CD14-positive monocyte (primary cell): ENCODE measurements at regions not wholly inside any gene's neighbourhood (a gene's known extent, or its start where the extent isn't known, plus 50 kb on each side); places are given as distances from the start of the nearest gene placed in this dataset.

Experiments
- DNase-seq, 3 donors: peaks; one replicate each; pipeline ENCODE4 v3.0.0-alpha.2; 2011 to 2022
- H2AFZ ChIP-seq: 2 replicates; pipeline ENCODE4 v1.6.0; 2012; ENCODE audit warnings: mild to moderate bottlenecking, low read depth, low read length, inconsistent platforms; ENCODE audit not compliant: insufficient read depth, poor library complexity, severe bottlenecking
- H3K27ac ChIP-seq, 2 donors: 1 replicate in 1 of 2; 2 replicates in 1 of 2; pipeline ENCODE4 v1.5.1; 2012 to 2013; ENCODE audit warnings: low read length in 2 of 2, control low read depth in 1 of 2, inconsistent platforms in 1 of 2, low read depth in 1 of 2, mild to moderate bottlenecking in 1 of 2
- H3K27me3 ChIP-seq, 2 donors: one replicate each; pipeline versions ENCODE4 v1.6.0 to v1.6.1; 2011 to 2013; ENCODE audit warnings: low read length in 2 of 2; ENCODE audit not compliant: control insufficient read depth in 2 of 2, insufficient read depth in 2 of 2
- H3K36me3 ChIP-seq, 2 donors: replicated peaks in 1 of 2; 1 replicate in 1 of 2; 2 replicates in 1 of 2; pipeline versions ENCODE4 v1.5.1 to v1.6.1; 2012 to 2013; ENCODE audit warnings: low read length in 2 of 2, control low read depth in 1 of 2, inconsistent platforms in 1 of 2, mild to moderate bottlenecking in 1 of 2; ENCODE audit not compliant: insufficient read depth in 2 of 2, control insufficient read depth in 1 of 2
- H3K4me1 ChIP-seq, 2 donors: 1 replicate in 1 of 2; 2 replicates in 1 of 2; pipeline versions ENCODE4 v1.5.1 to v1.6.1; 2012 to 2013; ENCODE audit warnings: low read length in 2 of 2, control low read depth in 1 of 2, inconsistent platforms in 1 of 2, mild to moderate bottlenecking in 1 of 2, moderate library complexity in 1 of 2; ENCODE audit not compliant: insufficient read depth in 2 of 2, control insufficient read depth in 1 of 2
- H3K4me2 ChIP-seq: replicated peaks from 2 replicates; pipeline ENCODE3; 2012; ENCODE audit warnings: low read length, moderate library complexity, mild to moderate bottlenecking; ENCODE audit not compliant: poor library complexity, severe bottlenecking; ENCODE audit errors: extremely low read depth
- H3K4me3 ChIP-seq, 3 experiments: fragments of 200-600 bp in 1 of 3; sonication (generic) in 1 of 3; replicated peaks in 1 of 3; 1 replicate in 2 of 3; 2 replicates in 1 of 3; pipeline ENCODE4 v1.5.1; 2011 to 2013; ENCODE audit warnings: low read length in 3 of 3, mild to moderate bottlenecking in 3 of 3, control low read depth in 2 of 3, low read depth in 2 of 3, inconsistent platforms in 1 of 3, moderate library complexity in 1 of 3
- H3K79me2 ChIP-seq: 2 replicates; pipeline ENCODE4 v1.6.0; 2012; ENCODE audit warnings: mild to moderate bottlenecking, control low read depth, inconsistent platforms, low read length, moderate library complexity; ENCODE audit not compliant: insufficient read depth
- H3K9ac ChIP-seq: 2 replicates; pipeline ENCODE4 v1.6.0; 2017; ENCODE audit warnings: low read length, mild to moderate bottlenecking; ENCODE audit not compliant: insufficient read depth, poor library complexity, severe bottlenecking
- H3K9me3 ChIP-seq, 2 donors: replicated peaks in 1 of 2; 1 replicate in 1 of 2; 2 replicates in 1 of 2; pipeline versions ENCODE4 v1.5.1 to v1.6.1; 2012 to 2013; ENCODE audit warnings: low read length in 2 of 2, control low read depth in 1 of 2; ENCODE audit not compliant: control insufficient read depth in 1 of 2, insufficient read depth in 1 of 2
- H4K20me1 ChIP-seq: 2 replicates; pipeline ENCODE4 v1.6.0; 2012; ENCODE audit warnings: mild to moderate bottlenecking, low read length, control low read depth, moderate library complexity; ENCODE audit not compliant: insufficient read depth
- H3K27ac Mint-ChIP-seq, 7 donors: one replicate each; pipeline ENCODE4 v1.8.0; 2020; ENCODE audit warnings: mild to moderate bottlenecking in 7 of 7, mixed read lengths in 7 of 7, moderate library complexity in 6 of 7, inconsistent platforms in 2 of 7
- H3K27me3 Mint-ChIP-seq, 3 donors: one replicate each; pipeline ENCODE4 v1.8.0; 2021 to 2022; ENCODE audit warnings: low read depth in 3 of 3, mild to moderate bottlenecking in 3 of 3, mixed read lengths in 3 of 3, moderate library complexity in 3 of 3, inconsistent platforms in 1 of 3
- H3K36me3 Mint-ChIP-seq, 2 donors: one replicate each; pipeline ENCODE4 v1.8.0; 2020; ENCODE audit warnings: mixed read lengths in 2 of 2, inconsistent platforms in 1 of 2, mild to moderate bottlenecking in 1 of 2
- H3K4me1 Mint-ChIP-seq: one replicate; pipeline ENCODE4 v1.8.0; 2020; ENCODE audit warnings: mild to moderate bottlenecking, mixed read lengths
- H3K4me3 Mint-ChIP-seq, 2 donors: one replicate each; pipeline ENCODE4 v1.8.0; 2020; ENCODE audit warnings: mild to moderate bottlenecking in 2 of 2, mixed read lengths in 2 of 2, moderate library complexity in 1 of 2
- H3K9me3 Mint-ChIP-seq, 7 donors: one replicate each; pipeline ENCODE4 v1.8.0; 2020 to 2022; ENCODE audit warnings: mixed read lengths in 7 of 7, mild to moderate bottlenecking in 6 of 7, moderate library complexity in 6 of 7, inconsistent platforms in 2 of 7
- CTCF ChIP-seq: fragments of 200-600 bp; IDR thresholded peaks from one replicate; pipeline ENCODE4 v1.8.0; 2022; ENCODE audit warnings: antibody characterized with exemption, mild to moderate bottlenecking
- WGBS: methylation state at CpG from one replicate; pipeline ENCODE4 v1.1.5; 2013; ENCODE audit warnings: missing lambda C conversion rate; ENCODE audit not compliant: insufficient coverage; 5-methylcytosine and 5-hydroxymethylcytosine counted together
- intact Hi-C, 2 donors: fragments of 100-400 bp; cut with micrococcal nuclease; formaldehyde crosslinking; loops; one replicate each; pipeline versions ENCODE4 v1.15.0 to v1.15.1; 2023

DNA sequence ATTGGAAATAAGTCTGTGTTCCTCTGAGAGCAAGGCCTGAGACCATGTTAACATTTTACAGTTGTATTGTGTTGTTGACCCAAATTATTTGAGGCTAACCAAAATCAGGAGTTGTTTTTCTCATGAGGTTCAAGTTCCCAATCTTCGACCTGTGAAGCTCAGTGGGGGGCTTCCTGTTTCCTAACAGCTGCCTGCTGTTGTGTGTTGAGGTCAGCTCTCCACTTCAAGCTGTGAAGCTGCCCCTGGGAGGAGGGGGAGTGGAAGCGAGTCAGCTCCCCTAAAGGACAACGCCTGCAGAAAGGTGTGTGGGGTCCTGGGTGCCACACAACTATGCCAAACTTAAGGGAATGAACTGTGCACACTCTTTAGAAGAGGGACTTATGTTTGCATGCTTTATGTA, 295.5 kb downstream of the IRX1 start:
- Mint-ChIP-seq H3K4me1 (peaks cover 2% of the 10 kb centered on the region), H3K4me3 (no peak overlapping the region), H3K27me3 (peaks cover 0 to 4% (median 0%) of the 10 kb centered on the region in 3 donors), H3K9me3 (peaks cover 0 to 6% (median 2%) of the 10 kb centered on the region in 7 donors), H3K36me3 (no peaks in the 10 kb centered on the region), H3K27ac (peak overlapping the region in 1 of 7 donors; percentile 24)
- Histone ChIP-seq H3K4me3 (no peak overlapping the region), H3K4me2 (no peak overlapping the region), H4K20me1 (no peaks in the 10 kb centered on the region), H3K36me3 (no peaks in the 10 kb centered on the region), H3K9me3 (peaks cover 0 to 3% of the 10 kb centered on the region in 2 donors), H3K27ac (no peak overlapping the region), H3K27me3 (no peaks in the 10 kb centered on the region), H3K9ac (no peak overlapping the region), H2AFZ (no peak overlapping the region), H3K79me2 (no peaks in the 10 kb centered on the region), H3K4me1 (no peaks in the 10 kb centered on the region)
- intact Hi-C loops, result no loop called here
- no peak for DNase-seq
- 7% methylated on average over 3 of the region's 3 CpGs for WGBS
- TF ChIP-seq CTCF, result no peak

DNA sequence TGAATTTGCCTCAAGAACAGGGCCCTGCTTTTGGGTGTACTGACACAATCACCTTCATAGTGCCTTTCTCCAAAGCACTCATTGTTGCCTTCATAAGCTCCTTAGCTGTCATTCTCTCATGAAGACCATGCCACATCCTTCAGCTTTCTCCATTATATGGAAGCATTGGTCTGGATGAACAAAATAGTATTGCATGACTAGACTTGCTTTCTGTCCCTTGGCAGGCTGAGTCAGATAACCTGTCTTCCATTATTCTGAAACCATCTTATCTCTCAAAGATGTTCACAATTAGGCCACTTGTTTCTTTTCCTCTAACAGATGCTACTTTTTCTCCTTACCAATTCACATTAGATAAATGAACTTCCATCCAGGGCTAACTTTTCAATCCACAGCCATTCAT, 297.9 kb downstream of the IRX1 start:
- Mint-ChIP-seq H3K9me3 (peaks cover 0 to 19% (median 3%) of the 10 kb centered on the region in 7 donors), H3K27ac (no peak overlapping the region)
- no peak overlapping the region for H3K4me3 ChIP-seq

More for the DNA sequence above, 297.9 kb downstream of the IRX1 start:
- no peaks in the 10 kb centered on the region for H4K20me1 ChIP-seq
- intact Hi-C loops, result no loop called here
- H2AFZ ChIP-seq, result no peak overlapping the region
- no peaks in the 10 kb centered on the region for H3K79me2 ChIP-seq
- H3K36me3 ChIP-seq, result no peaks in the 10 kb centered on the region
- no peaks in the 10 kb centered on the region for H3K27me3 ChIP-seq
- H3K4me3 Mint-ChIP-seq, result no peak overlapping the region
- no peaks in the 10 kb centered on the region for H3K36me3 Mint-ChIP-seq
- H3K4me2 ChIP-seq, result no peak overlapping the region
- H3K4me1 Mint-ChIP-seq, result no peaks in the 10 kb centered on the region
- TF ChIP-seq CTCF, result no peak
- no peak overlapping the region for H3K9ac ChIP-seq
- H3K27me3 Mint-ChIP-seq, result peaks cover 0 to 6% (median 0%) of the 10 kb centered on the region in 3 donors
- DNase-seq, result no peak
- peaks cover 0 to 4% of the 10 kb centered on the region in 2 donors for H3K9me3 ChIP-seq
- no peaks in the 10 kb centered on the region for H3K4me1 ChIP-seq
- no peak overlapping the region for H3K27ac ChIP-seq
